ENCODE measurements at regions not wholly inside any gene's neighbourhood (a gene's known extent, or its start where the extent isn't known, plus 50 kb on each side); places are given as distances from the start of the nearest gene placed in this dataset.
A peak's percentile ranks its signal among the peaks of the same experiment; 100 is the strongest.

- peak; percentile 3 for DNase-seq (ENCODE audit: low read depth)
Observed at GRCh38 chr1:222416001-222416791, 131.7 kb downstream of the HHIPL2 start.

- no peak for DNase-seq (ENCODE audit: low read depth)
Observed at GRCh38 chr1:222415441-222415840, 132.5 kb downstream of the HHIPL2 start.

GRCh38 chr1:222413991-222414549, 133.8 kb downstream of the HHIPL2 start:
- DNase-seq (ENCODE audit: low read depth) = no peak

GRCh38 chr1:222413436-222413835, 134.5 kb downstream of the HHIPL2 start:
- DNase-seq (ENCODE audit: low read depth) = peak; percentile 53

GRCh38 chr1:222404710-222405109, 143.2 kb downstream of the HHIPL2 start:
- no peak for DNase-seq (ENCODE audit: low read depth)

GRCh38 chr1:222399197-222399596, 148.7 kb downstream of the HHIPL2 start:
- DNase-seq (ENCODE audit: low read depth) = no peak

- no peak for DNase-seq (ENCODE audit: low read depth)
Observed at GRCh38 chr1:222394224-222394623, 153.7 kb downstream of the HHIPL2 start.

- DNase-seq (ENCODE audit: low read depth) = peak; percentile 70
Observed at GRCh38 chr1:222392556-222392955, 155.3 kb downstream of the HHIPL2 start.

GRCh38 chr1:222390181-222390580, 157.7 kb downstream of the HHIPL2 start:
- peak; percentile 70 for DNase-seq (ENCODE audit: low read depth)

- DNase-seq (ENCODE audit: low read depth) = peak; percentile 17
Observed at GRCh38 chr1:222387007-222387814, 160.7 kb downstream of the HHIPL2 start.

- DNase-seq (ENCODE audit: low read depth) = no peak
Observed at GRCh38 chr1:222385955-222386354, 161.9 kb downstream of the HHIPL2 start.

GRCh38 chr1:222385262-222385661, 162.6 kb downstream of the HHIPL2 start:
- DNase-seq (ENCODE audit: low read depth) = no peak

- no peak for DNase-seq (ENCODE audit: low read depth)
Observed at GRCh38 chr1:222384531-222384930, 163.4 kb downstream of the HHIPL2 start.

GRCh38 chr1:222382171-222382570, 165.7 kb downstream of the HHIPL2 start:
- peak; percentile 52 for DNase-seq (ENCODE audit: low read depth)

GRCh38 chr1:222377428-222378088, 170.3 kb downstream of the HHIPL2 start:
- peak; percentile 10 for DNase-seq (ENCODE audit: low read depth)

- DNase-seq (ENCODE audit: low read depth) = peak; percentile 68
Observed at GRCh38 chr1:222376791-222377190, 171.1 kb downstream of the HHIPL2 start.

GRCh38 chr1:222375701-222376100, 172.2 kb downstream of the HHIPL2 start:
- DNase-seq (ENCODE audit: low read depth) = no peak

GRCh38 chr1:222373831-222374602, 173.9 kb downstream of the HHIPL2 start:
- DNase-seq (ENCODE audit: low read depth) = no peak

GRCh38 chr1:222373216-222373615, 174.7 kb downstream of the HHIPL2 start:
- no peak for DNase-seq (ENCODE audit: low read depth)

- peak; percentile 59 for DNase-seq (ENCODE audit: low read depth)
Observed at GRCh38 chr1:222372221-222372620, 175.7 kb downstream of the HHIPL2 start.

GRCh38 chr1:222370913-222371675, 176.8 kb downstream of the HHIPL2 start:
- DNase-seq (ENCODE audit: low read depth) = peak; percentile 97
